MM.1S (cell line): ENCODE measurements at regions not wholly inside any gene's neighbourhood (a gene's known extent, or its start where the extent isn't known, plus 50 kb on each side); places are given as distances from the start of the nearest gene placed in this dataset.

Source experiments
- DNase-seq: peaks from one replicate; pipeline ENCODE4 v3.0.0-alpha.2; 2015
- H2AFZ ChIP-seq: fragments of 300-600 bp; sonication (generic); 2 replicates; pipeline ENCODE4 v1.6.0; 2016; ENCODE audit warnings: antibody characterized with exemption, low read length
- H3F3A ChIP-seq: fragments of 300-600 bp; sonication (generic); 2 replicates; pipeline ENCODE4 v1.6.1; 2016; ENCODE audit warnings: mild to moderate bottlenecking, antibody characterized with exemption, low read length, moderate library complexity, mixed read lengths; ENCODE audit not compliant: insufficient read depth
- H3K27ac ChIP-seq: fragments of 300-600 bp; sonication (generic); 2 replicates; pipeline ENCODE4 v1.5.1; 2016; ENCODE audit warnings: mild to moderate bottlenecking, low read length
- H3K27me3 ChIP-seq: fragments of 300-600 bp; sonication (generic); replicated peaks from 2 replicates; pipeline ENCODE4 v1.6.0; 2016; ENCODE audit warnings: low read length; ENCODE audit not compliant: insufficient read depth
- H3K36me3 ChIP-seq: fragments of 300-600 bp; sonication (generic); replicated peaks from 2 replicates; pipeline ENCODE4 v1.6.1; 2016; ENCODE audit warnings: mild to moderate bottlenecking, low read length, mixed read lengths; ENCODE audit not compliant: insufficient read depth
- H3K4me1 ChIP-seq: fragments of 300-600 bp; sonication (generic); 2 replicates; pipeline ENCODE4 v1.6.1; 2016; ENCODE audit warnings: low read length, mixed read lengths
- H3K4me2 ChIP-seq: fragments of 300-600 bp; sonication (generic); 2 replicates; pipeline ENCODE4 v1.6.0; 2016; ENCODE audit warnings: low read depth, low read length
- H3K4me3 ChIP-seq: fragments of 300-600 bp; sonication (generic); 2 replicates; pipeline ENCODE4 v1.5.1; 2016; ENCODE audit warnings: low read length, mixed read lengths
- H3K79me2 ChIP-seq: fragments of 300-600 bp; sonication (generic); 2 replicates; pipeline ENCODE4 v1.6.1; 2016; ENCODE audit warnings: mixed run types, low read length, mixed read lengths
- H3K9ac ChIP-seq: fragments of 300-600 bp; sonication (generic); 2 replicates; pipeline ENCODE4 v1.6.1; 2016; ENCODE audit warnings: low read length, mixed read lengths
- H3K9me2 ChIP-seq: fragments of 300-600 bp; sonication (generic); replicated peaks from 2 replicates; pipeline ENCODE4 v1.6.1; 2016; ENCODE audit warnings: mild to moderate bottlenecking, low read length, mixed read lengths; ENCODE audit not compliant: insufficient read depth
- H3K9me3 ChIP-seq: fragments of 300-600 bp; sonication (generic); replicated peaks from 2 replicates; pipeline ENCODE4 v1.6.1; 2016; ENCODE audit warnings: mild to moderate bottlenecking, low read length, mixed read lengths; ENCODE audit not compliant: insufficient read depth
- H4K20me1 ChIP-seq: fragments of 300-600 bp; sonication (generic); 2 replicates; pipeline ENCODE4 v1.6.1; 2016; ENCODE audit warnings: mild to moderate bottlenecking, low read length, moderate library complexity, mixed read lengths; ENCODE audit not compliant: insufficient read depth
- EZH2 ChIP-seq: fragments of 300-600 bp; sonication (generic); optimal IDR thresholded peaks from 2 replicates; pipeline ENCODE3; 2017; ENCODE audit warnings: low read depth, mild to moderate bottlenecking, antibody characterized with exemption, low read length, mixed read lengths
- EZH2phosphoT487 ChIP-seq: fragments of 300-600 bp; sonication (generic); IDR thresholded peaks from 2 replicates; pipeline ENCODE4 v1.6.1; 2018; ENCODE audit warnings: antibody characterized with exemption, low read length
- TF ChIP-seq, protein P1 (sequence below): fragments of 300-600 bp; sonication (generic); IDR thresholded peaks from 2 replicates; pipeline ENCODE4 v1.5.1; 2016; ENCODE audit warnings: antibody characterized with exemption, low read length, mixed read lengths

DNA sequence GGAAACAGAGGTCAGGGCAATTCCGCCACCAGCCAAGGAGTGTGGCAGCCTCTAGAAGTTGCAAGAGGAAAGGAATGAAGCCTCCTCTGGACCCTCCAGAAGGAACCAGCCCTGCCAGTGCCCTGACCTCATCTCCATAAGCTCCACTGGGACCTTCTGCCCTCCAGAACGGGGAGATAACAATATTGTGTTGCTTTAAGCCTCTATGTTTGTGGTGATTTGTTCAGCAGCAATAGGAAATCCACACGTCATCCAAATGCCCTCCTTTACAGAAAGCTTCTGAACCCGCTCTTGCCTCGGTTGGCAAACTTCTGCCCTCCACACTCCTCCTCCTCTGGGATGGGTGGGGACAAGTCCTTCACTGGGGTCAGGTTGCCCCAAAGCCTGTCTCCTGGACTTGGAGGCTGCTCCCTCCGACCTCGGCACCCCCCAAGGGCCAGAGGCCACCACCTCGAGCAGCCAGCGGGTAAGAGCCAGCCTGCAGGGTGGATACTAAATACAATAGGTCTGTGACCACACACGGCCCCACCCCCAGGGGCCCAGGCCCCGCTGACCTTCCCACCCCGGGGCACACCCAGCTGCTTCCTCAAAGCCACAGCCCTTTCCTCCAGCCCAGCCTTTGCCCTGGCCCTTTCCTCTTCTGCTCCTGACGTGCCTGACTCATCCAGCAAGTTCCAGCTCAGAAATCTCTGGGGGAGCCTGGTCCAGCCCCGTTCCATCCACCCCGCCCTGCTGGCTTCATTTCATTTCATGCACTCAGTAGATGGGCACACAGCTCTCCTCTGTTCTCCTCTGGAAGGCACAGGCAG is 58.7 kb upstream of the NCOR2 start:
- Histone ChIP-seq H3K27me3 (no peaks in the 10 kb centered on the region), H3F3A (no peaks in the 10 kb centered on the region), H3K9me3 (no peaks in the 10 kb centered on the region), H2AFZ (no peak overlapping the region), H3K36me3 (no peaks in the 10 kb centered on the region), H3K9ac (no peak overlapping the region), H3K4me1 (no peaks in the 10 kb centered on the region), H3K9me2 (no peaks in the 10 kb centered on the region), H3K27ac (no peak overlapping the region), H4K20me1 (no peaks in the 10 kb centered on the region), H3K4me3 (no peak overlapping the region), H3K4me2 (no peak overlapping the region), H3K79me2 (no peaks in the 10 kb centered on the region)
- DNase-seq: no peak
- TF ChIP-seq, protein P1, sequence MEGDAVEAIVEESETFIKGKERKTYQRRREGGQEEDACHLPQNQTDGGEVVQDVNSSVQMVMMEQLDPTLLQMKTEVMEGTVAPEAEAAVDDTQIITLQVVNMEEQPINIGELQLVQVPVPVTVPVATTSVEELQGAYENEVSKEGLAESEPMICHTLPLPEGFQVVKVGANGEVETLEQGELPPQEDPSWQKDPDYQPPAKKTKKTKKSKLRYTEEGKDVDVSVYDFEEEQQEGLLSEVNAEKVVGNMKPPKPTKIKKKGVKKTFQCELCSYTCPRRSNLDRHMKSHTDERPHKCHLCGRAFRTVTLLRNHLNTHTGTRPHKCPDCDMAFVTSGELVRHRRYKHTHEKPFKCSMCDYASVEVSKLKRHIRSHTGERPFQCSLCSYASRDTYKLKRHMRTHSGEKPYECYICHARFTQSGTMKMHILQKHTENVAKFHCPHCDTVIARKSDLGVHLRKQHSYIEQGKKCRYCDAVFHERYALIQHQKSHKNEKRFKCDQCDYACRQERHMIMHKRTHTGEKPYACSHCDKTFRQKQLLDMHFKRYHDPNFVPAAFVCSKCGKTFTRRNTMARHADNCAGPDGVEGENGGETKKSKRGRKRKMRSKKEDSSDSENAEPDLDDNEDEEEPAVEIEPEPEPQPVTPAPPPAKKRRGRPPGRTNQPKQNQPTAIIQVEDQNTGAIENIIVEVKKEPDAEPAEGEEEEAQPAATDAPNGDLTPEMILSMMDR: no peak
- TF ChIP-seq EZH2 (no peak), EZH2phosphoT487 (no peak)

DNA sequence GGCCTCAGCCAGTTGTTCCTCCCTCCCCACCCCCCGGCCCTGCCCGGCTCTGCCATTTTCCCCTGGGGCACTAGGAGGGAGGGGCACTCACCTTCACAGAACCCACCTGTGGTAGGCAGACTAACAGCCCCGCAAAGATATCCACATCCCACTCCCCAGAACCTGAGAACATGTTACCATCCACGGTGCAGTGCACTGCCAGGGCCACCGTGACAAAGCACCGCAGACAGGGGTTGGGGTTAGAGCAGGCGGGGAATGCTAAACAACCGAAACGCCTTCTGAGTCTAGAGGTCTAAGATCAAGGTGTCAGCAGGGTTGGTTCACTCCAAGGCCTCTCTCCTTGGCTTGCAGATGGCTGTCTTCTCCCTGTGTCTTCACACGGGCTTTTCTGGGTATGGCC is 57.4 kb upstream of the NCOR2 start:
- no peaks in the 10 kb centered on the region for H3K4me1 ChIP-seq
- no peak for DNase-seq
- H3K27me3 ChIP-seq: no peaks in the 10 kb centered on the region
- TF ChIP-seq, protein P1: no peak
- TF ChIP-seq EZH2 (no peak), EZH2phosphoT487 (no peak)
- no peaks in the 10 kb centered on the region for H3F3A ChIP-seq
- H3K4me3 ChIP-seq: no peak overlapping the region
- H3K4me2 ChIP-seq: no peak overlapping the region
- H2AFZ ChIP-seq: no peak overlapping the region
- no peaks in the 10 kb centered on the region for H3K9me2 ChIP-seq
- H3K9me3 ChIP-seq: no peaks in the 10 kb centered on the region
- H3K9ac ChIP-seq: no peak overlapping the region
- H3K36me3 ChIP-seq: no peaks in the 10 kb centered on the region
- no peaks in the 10 kb centered on the region for H3K79me2 ChIP-seq
- no peak overlapping the region for H3K27ac ChIP-seq
- H4K20me1 ChIP-seq: no peaks in the 10 kb centered on the region

DNA sequence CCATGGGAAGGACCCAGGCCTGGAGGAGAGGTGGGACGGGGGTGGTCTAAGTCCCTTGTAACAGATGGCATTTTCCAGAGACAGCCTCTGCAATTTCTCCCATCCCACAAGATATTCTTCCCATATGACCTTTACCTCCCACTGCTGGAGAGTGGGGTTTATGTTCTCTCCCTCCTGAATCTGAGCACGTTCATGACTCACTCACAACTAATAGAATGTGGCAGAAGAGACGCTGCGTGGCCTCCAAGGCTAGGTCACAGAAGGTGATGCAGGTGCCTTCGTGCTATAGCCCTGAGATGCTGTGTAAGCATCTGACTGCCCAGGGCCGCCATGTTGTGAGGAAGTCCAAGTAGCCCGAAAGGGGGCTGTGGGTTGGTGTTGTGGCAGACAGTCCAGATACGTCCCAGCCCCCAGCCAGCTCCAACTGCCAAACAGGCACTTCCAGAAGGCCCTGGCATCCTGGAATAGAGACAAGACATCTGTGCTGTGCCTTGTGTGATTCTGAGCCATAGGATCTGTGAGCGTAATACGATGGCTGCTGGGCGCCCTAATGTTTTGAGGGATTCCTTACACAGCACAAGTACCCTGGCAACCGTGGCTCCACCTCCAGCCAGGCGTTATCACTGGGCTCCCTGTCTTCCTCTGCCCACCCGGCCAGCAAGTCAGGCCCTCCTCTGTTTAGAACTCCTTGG is 56.1 kb upstream of the NCOR2 start:
- no peak for TF ChIP-seq EZH2
- TF ChIP-seq EZH2phosphoT487: no peak
- TF ChIP-seq, protein P1: no peak
- H3K27ac ChIP-seq: no peak overlapping the region
- DNase-seq: no peak
- no peak overlapping the region for H2AFZ ChIP-seq
- no peak overlapping the region for H3K4me2 ChIP-seq
- H3K9me3 ChIP-seq: no peaks in the 10 kb centered on the region
- no peaks in the 10 kb centered on the region for H3K79me2 ChIP-seq
- no peaks in the 10 kb centered on the region for H3K36me3 ChIP-seq
- H3K4me1 ChIP-seq: no peaks in the 10 kb centered on the region
- H3K9ac ChIP-seq: no peak overlapping the region
- H3K9me2 ChIP-seq: no peaks in the 10 kb centered on the region
- H3F3A ChIP-seq: no peaks in the 10 kb centered on the region
- H4K20me1 ChIP-seq: no peaks in the 10 kb centered on the region
- no peaks in the 10 kb centered on the region for H3K27me3 ChIP-seq
- no peak overlapping the region for H3K4me3 ChIP-seq
